ENCODE measurements at regions not wholly inside any gene's neighbourhood (a gene's known extent, or its start where the extent isn't known, plus 50 kb on each side); places are given as distances from the start of the nearest gene placed in this dataset.

- no TSS peak for BruUV-seq (replicated peaks)
- CTCF ChIA-PET, result no interaction called here
- intact Hi-C loops (cut with micrococcal nuclease), result loop anchor here (5.0 to 10.0 kb wide), 3 partner anchors 39 to 627 kb away; partner anchors contain the start of gene TRIM45
- RAD21 ChIA-PET (ENCODE audit: low non-redundant PET in 1 of 2, low total read pairs in 2 of 2, uncharacterized antibody in 2 of 2, unreplicated experiment in 2 of 2), result interaction anchor here in 1 of 2 experiments (0.6 kb wide), 1 partner anchor 684 kb away, joined by 3 read pairs; no protein-coding TSS in a partner anchor
- H2AFZ ChIP-seq (ENCODE audit: low read depth, low read length, poor library complexity, severe bottlenecking), result no peak overlapping the region
- no peak overlapping the region for H3K9ac ChIP-seq (ENCODE audit: low read length)
- no peaks in the 10 kb centered on the region for H3K9me3 ChIP-seq (ENCODE audit: control insufficient read depth in 1 of 2, insufficient read depth in 1 of 2, low read depth in 1 of 2, low read length in 2 of 2)
- H3K79me2 ChIP-seq (ENCODE audit: insufficient read depth, low read length), result no peaks in the 10 kb centered on the region
- H3K4me3 ChIP-seq (replicated peaks in 1 of 2; ENCODE audit: low read depth in 1 of 2, low read length in 2 of 2), result no peak overlapping the region
- ATAC-seq (no peak), DNase-seq (ENCODE audit: low read depth, low spot score) (no peak)
- no peak for TF ChIP-seq ZFX (IDR thresholded peaks at IDR 0.05)
- TF ChIP-seq EGR1 (IDR thresholded peaks at IDR 0.05; ENCODE audit: low read depth), result no peak
- no peak for TF ChIP-seq ZBTB33 (IDR thresholded peaks at IDR 0.05; ENCODE audit: extremely low read depth, insufficient replicate concordance, low read length)
- TF ChIP-seq TCF7L2 (IDR thresholded peaks at IDR 0.05; ENCODE audit: borderline replicate concordance, extremely low read depth, insufficient read depth, insufficient read length), result no peak
- no peak for TF ChIP-seq SIN3A (IDR thresholded peaks at IDR 0.05; ENCODE audit: low read depth)
- H4K20me1 ChIP-seq (ENCODE audit: insufficient read depth), result no peaks in the 10 kb centered on the region
- H3K27ac ChIP-seq (ENCODE audit: low read depth, low read length), result no peak overlapping the region
- H3K36me3 ChIP-seq (ENCODE audit: control insufficient read depth in 1 of 2, insufficient read depth in 2 of 2, low read length in 2 of 2), result no peaks in the 10 kb centered on the region
- POLR2A ChIA-PET, result no interaction called here
- H3K27me3 ChIP-seq (ENCODE audit: insufficient read depth, low read length), result no peaks in the 10 kb centered on the region
- peaks cover 0 to 6% of the 10 kb centered on the region in 2 experiments; a peak in 1 of 4 replicates for H3K4me1 ChIP-seq (ENCODE audit: control insufficient read depth in 1 of 2, insufficient read depth in 2 of 2, low read length in 2 of 2)
- H3K9me2 ChIP-seq (ENCODE audit: insufficient read depth), result no peaks in the 10 kb centered on the region
- no peak overlapping the region for H3K4me2 ChIP-seq (ENCODE audit: low read length)
Measured at GRCh38 chr1:117751321-117751720, 145.5 kb downstream of the TENT5C start.

- no peaks in the 10 kb centered on the region for H3K9me3 ChIP-seq (ENCODE audit: control insufficient read depth in 1 of 2, insufficient read depth in 1 of 2, low read depth in 1 of 2, low read length in 2 of 2)
- no peaks in the 10 kb centered on the region for H4K20me1 ChIP-seq (ENCODE audit: insufficient read depth)
- no peaks in the 10 kb centered on the region for H3K27me3 ChIP-seq (ENCODE audit: insufficient read depth, low read length)
- no peak for DNase-seq (ENCODE audit: low read depth, low spot score)
- H3K9ac ChIP-seq (ENCODE audit: low read length), result no peak overlapping the region
- H3K79me2 ChIP-seq (ENCODE audit: insufficient read depth, low read length), result no peaks in the 10 kb centered on the region
- ChIA-PET POLR2A (no interaction called here), CTCF (interaction anchor here (2.4 kb wide), 1 partner anchor 10 kb away, joined by 20 read pairs; no protein-coding TSS in a partner anchor), RAD21 (ENCODE audit: low non-redundant PET in 1 of 2, low total read pairs in 2 of 2, uncharacterized antibody in 2 of 2, unreplicated experiment in 2 of 2) (no interaction called here)
- no peaks in the 10 kb centered on the region for H3K9me2 ChIP-seq (ENCODE audit: insufficient read depth)
- no peaks in the 10 kb centered on the region for H3K36me3 ChIP-seq (ENCODE audit: control insufficient read depth in 1 of 2, insufficient read depth in 2 of 2, low read length in 2 of 2)
- intact Hi-C loops (cut with micrococcal nuclease), result loop anchor here (5.0 to 10.0 kb wide), 3 partner anchors 40 to 628 kb away; partner anchors contain the start of gene TRIM45
- peaks cover 0 to 6% of the 10 kb centered on the region in 2 experiments; a peak in 1 of 4 replicates for H3K4me1 ChIP-seq (ENCODE audit: control insufficient read depth in 1 of 2, insufficient read depth in 2 of 2, low read length in 2 of 2)
- H3K4me3 ChIP-seq (replicated peaks in 1 of 2; ENCODE audit: low read depth in 1 of 2, low read length in 2 of 2), result no peak overlapping the region
- H3K27ac ChIP-seq (ENCODE audit: low read depth, low read length), result no peak overlapping the region
- BruUV-seq (replicated peaks), result no TSS peak
- no peak overlapping the region for H2AFZ ChIP-seq (ENCODE audit: low read depth, low read length, poor library complexity, severe bottlenecking)
- no peak overlapping the region for H3K4me2 ChIP-seq (ENCODE audit: low read length)
- ATAC-seq, result no peak
- TF ChIP-seq CTCF (IDR thresholded peaks at IDR 0.05 in 2 of 3, conservative IDR thresholded peaks at IDR 0.05 in 1 of 3; ENCODE audit: borderline replicate concordance in 1 of 3, insufficient read depth in 1 of 3, low read depth in 2 of 3, low read length in 2 of 3), result no peak
- no peak for TF ChIP-seq FOSL1 (IDR thresholded peaks at IDR 0.05; ENCODE audit: low read depth)
- no peak for TF ChIP-seq TCF7L2 (IDR thresholded peaks at IDR 0.05; ENCODE audit: borderline replicate concordance, extremely low read depth, insufficient read depth, insufficient read length)
- no peak for TF ChIP-seq EZH2 (IDR thresholded peaks at IDR 0.05)
- no peak for TF ChIP-seq EZH2phosphoT487 (IDR thresholded peaks at IDR 0.05; ENCODE audit: borderline replicate concordance)
- TF ChIP-seq ELF1 (IDR thresholded peaks at IDR 0.05; ENCODE audit: borderline replicate concordance, low read depth), result no peak
- no peak for TF ChIP-seq CBX3 (IDR thresholded peaks at IDR 0.05; ENCODE audit: low read depth)
- TF ChIP-seq ZBTB33 (IDR thresholded peaks at IDR 0.05; ENCODE audit: extremely low read depth, insufficient replicate concordance, low read length), result no peak
- no peak for TF ChIP-seq ATF3 (IDR thresholded peaks at IDR 0.05)
Measured at GRCh38 chr1:117752661-117753060, 146.8 kb downstream of the TENT5C start.
